Heart right ventricle (tissue), 16 donors: ENCODE measurements at regions not wholly inside any gene's neighbourhood (a gene's known extent, or its start where the extent isn't known, plus 50 kb on each side); places are given as distances from the start of the nearest gene placed in this dataset.

ENCODE experiments used
- ATAC-seq, 8 donors: fragments of 200-7000 bp; cut with Tn5 transposase; one replicate each; pipeline ENCODE4 v1.9.1; 2020; ENCODE audit warnings: mild to moderate bottlenecking in 8 of 8, moderate library complexity in 8 of 8, moderate number of reproducible peaks in 1 of 8
- DNase-seq, 2 donors: peaks; one replicate each; pipeline ENCODE4 v3.0.0-alpha.2; 2020
- H3K27ac ChIP-seq, 10 donors: fragments of 200-600 bp; sonication (generic) in 2 of 10; one replicate each; pipeline versions ENCODE4 v1.5.0 to v1.8.0; 2020 to 2022; ENCODE audit warnings: mild to moderate bottlenecking in 3 of 10
- H3K27me3 ChIP-seq, 7 donors: fragments of 200-600 bp; one replicate each; pipeline ENCODE4 v1.8.0; 2021 to 2022; ENCODE audit warnings: mild to moderate bottlenecking in 2 of 7
- H3K36me3 ChIP-seq, 9 donors: fragments of 200-600 bp; sonication (generic) in 1 of 9; one replicate each; pipeline versions ENCODE4 v1.5.0 to v1.8.0; 2020 to 2022; ENCODE audit warnings: mild to moderate bottlenecking in 2 of 9
- H3K4me1 ChIP-seq, 9 donors: fragments of 200-600 bp; sonication (generic) in 1 of 9; one replicate each; pipeline versions ENCODE4 v1.5.0 to v1.8.0; 2020 to 2022; ENCODE audit warnings: mild to moderate bottlenecking in 4 of 9
- H3K4me3 ChIP-seq, 10 donors: fragments of 200-600 bp; sonication (generic) in 2 of 10; one replicate each; pipeline versions ENCODE4 v1.5.0 to v1.8.0; 2020 to 2022; ENCODE audit warnings: mild to moderate bottlenecking in 7 of 10, moderate library complexity in 2 of 10
- H3K9me3 ChIP-seq, 11 donors: fragments of 200-600 bp in 10 of 11; sonication (generic) in 2 of 11; one replicate each; pipeline versions ENCODE4 v1.5.0 to v1.8.0; 2013 to 2022; ENCODE audit warnings: mild to moderate bottlenecking in 2 of 11, control low read depth in 1 of 11, moderate library complexity in 1 of 11
- WGBS, 2 donors: extraction: QIAGEN DNeasy Blood & Tissue Kit; methylation state at CpG; one replicate each; pipeline ENCODE4 v1.1.7; 2013; ENCODE audit warnings: inconsistent platforms in 1 of 2; 5-methylcytosine and 5-hydroxymethylcytosine counted together
- intact Hi-C, 10 donors: fragments of 100-400 bp; cut with DNase I; formaldehyde crosslinking; loops; one replicate each; pipeline versions ENCODE4 v1.11.1 to v1.14.2; 2022
- TF ChIP-seq, protein P1 (sequence below), 9 donors: fragments of 200-600 bp; sonication (generic) in 2 of 9; IDR thresholded peaks; one replicate each; pipeline versions ENCODE4 v1.5.0 to v1.8.0; 2021 to 2022; ENCODE audit warnings: antibody characterized with exemption in 9 of 9, mild to moderate bottlenecking in 5 of 9, moderate library complexity in 1 of 9
- donor health status: Arrhythmogenic right ventricular cardiomyopathy.
- donor health status: ischemic (EF 13 %, LVEDD 7.1; RV severe dilation, severe dysfunction).
- donor health status: healthy with polysubstance abuse.
- donor health status: DM: no; HTN: yes; CAD: no.
- donor health status: DM: no; HTN: no; CAD: no.
- donor health status: ischemic (EF 25% LVEDD 6.9; RV normal size, moderate dysfunction).
- donor health status: ischemic (EF 25% LVEDD 5.7; RV mildly dilated, moderate dysfunction).
- donor health status: healthy.
- donor health status: DM: yes; HTN: yes; CAD: no.
- donor health status: Ischemic cardiomyopathy.
- donor health status: ischemic (EF 35%, LVEDD 5.7; RV mildly dilated, moderate dysfunction).
- donor health status: nonischemic (EF 11% LVEDD 7.7; RV severe dilation, severe dysfunction).
- donor health status: DM: yes; HTN: yes; CAD: no.
- donor health status: PGD.
- donor health status: ischemic (EF 29% LVEDD 5.4; RV normal size, mild dysfunction).
- donor health status: nonischemic (EF 23%, LVEDD 6.1; RV moderate dilation, normal function).

DNA sequence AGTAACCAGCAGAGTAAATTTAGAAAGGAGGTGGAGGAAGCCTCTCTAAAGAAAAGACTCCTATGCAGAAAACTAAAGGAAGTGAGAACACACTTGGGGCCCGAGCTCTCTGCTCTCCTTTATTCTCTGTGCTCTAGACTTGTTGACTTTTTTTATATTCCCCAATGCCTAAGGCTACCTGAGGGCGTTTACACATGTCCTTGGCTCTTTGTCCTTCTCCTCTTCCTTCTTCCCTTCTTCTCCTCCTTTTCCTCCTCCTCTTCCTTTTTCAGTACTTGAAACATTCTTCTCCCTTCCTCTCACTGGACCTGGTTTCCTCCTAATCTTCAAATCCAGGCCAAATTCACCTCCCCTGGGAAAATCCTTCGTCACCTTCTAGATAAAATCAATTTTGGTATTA is 256.4 kb upstream of the TRPC7 start:
- Histone ChIP-seq H3K36me3 (no peaks in the 10 kb centered on the region), H3K9me3 (no peaks in the 10 kb centered on the region), H3K27ac (no peak overlapping the region), H3K4me1 (no peaks in the 10 kb centered on the region), H3K4me3 (no peak overlapping the region), H3K27me3 (peaks cover 0 to 16% (median 0%) of the 10 kb centered on the region in 7 donors)
- intact Hi-C loops: no loop called here
- no peak for DNase-seq
- WGBS, 2 donors: 46 to 61% methylated on average over 3 of the region's 3 CpGs
- TF ChIP-seq, protein P1, sequence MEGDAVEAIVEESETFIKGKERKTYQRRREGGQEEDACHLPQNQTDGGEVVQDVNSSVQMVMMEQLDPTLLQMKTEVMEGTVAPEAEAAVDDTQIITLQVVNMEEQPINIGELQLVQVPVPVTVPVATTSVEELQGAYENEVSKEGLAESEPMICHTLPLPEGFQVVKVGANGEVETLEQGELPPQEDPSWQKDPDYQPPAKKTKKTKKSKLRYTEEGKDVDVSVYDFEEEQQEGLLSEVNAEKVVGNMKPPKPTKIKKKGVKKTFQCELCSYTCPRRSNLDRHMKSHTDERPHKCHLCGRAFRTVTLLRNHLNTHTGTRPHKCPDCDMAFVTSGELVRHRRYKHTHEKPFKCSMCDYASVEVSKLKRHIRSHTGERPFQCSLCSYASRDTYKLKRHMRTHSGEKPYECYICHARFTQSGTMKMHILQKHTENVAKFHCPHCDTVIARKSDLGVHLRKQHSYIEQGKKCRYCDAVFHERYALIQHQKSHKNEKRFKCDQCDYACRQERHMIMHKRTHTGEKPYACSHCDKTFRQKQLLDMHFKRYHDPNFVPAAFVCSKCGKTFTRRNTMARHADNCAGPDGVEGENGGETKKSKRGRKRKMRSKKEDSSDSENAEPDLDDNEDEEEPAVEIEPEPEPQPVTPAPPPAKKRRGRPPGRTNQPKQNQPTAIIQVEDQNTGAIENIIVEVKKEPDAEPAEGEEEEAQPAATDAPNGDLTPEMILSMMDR (IDR thresholded peaks at IDR 0.05): no peak
- ATAC-seq: no peak

DNA sequence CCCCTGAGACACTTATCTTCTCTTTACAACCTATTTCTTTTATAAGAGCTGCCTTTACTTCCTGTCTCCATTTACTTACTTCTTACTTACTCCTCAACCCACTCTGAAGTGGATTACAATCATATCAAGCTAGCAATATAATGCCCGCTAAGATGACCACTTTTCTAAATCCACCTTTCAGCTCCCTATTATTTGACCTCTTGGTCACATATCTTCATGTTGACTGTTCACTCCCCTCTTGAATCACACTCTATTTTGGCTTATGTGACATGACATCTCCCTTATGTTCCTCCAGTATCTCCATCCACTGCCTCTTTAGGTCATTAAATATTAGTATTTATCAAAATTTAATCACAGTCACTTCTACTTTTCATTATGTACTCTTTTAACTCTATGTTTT is 255.3 kb upstream of the TRPC7 start:
- DNase-seq (no peak), ATAC-seq (no peak)
- Histone ChIP-seq H3K4me1 (no peaks in the 10 kb centered on the region), H3K36me3 (no peaks in the 10 kb centered on the region), H3K27me3 (peaks cover 0 to 16% (median 0%) of the 10 kb centered on the region in 7 donors), H3K4me3 (no peak overlapping the region), H3K9me3 (no peaks in the 10 kb centered on the region), H3K27ac (no peak overlapping the region)
- TF ChIP-seq, protein P1 (IDR thresholded peaks at IDR 0.05): no peak
- intact Hi-C loops: no loop called here
- 76 to 93% methylated on average over 1 of the region's 1 CpG for WGBS, 2 donors

DNA sequence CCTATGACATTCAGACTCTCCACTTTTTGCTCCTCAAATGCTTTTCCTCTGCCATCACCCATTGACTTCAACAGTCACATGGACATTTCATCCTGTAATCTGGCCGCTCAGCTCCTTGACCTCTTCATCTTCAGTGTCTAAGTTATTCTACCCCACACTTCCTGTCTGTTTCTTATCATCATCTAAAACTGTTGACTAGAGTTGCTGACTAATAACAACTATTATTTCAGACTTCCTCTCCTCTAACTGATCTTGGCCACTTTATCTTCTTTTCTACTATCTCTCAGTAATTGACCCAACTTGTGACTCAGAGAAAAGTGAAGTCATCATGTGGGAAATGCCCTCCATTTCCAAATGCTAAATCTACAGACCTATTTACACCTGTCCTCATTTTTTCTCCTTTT is 254.7 kb upstream of the TRPC7 start:
- Histone ChIP-seq H3K4me1 (no peaks in the 10 kb centered on the region), H3K9me3 (no peaks in the 10 kb centered on the region), H3K36me3 (no peaks in the 10 kb centered on the region), H3K4me3 (no peak overlapping the region), H3K27me3 (peaks cover 0 to 16% (median 0%) of the 10 kb centered on the region in 7 donors), H3K27ac (no peak overlapping the region)
- intact Hi-C loops: no loop called here
- WGBS, 2 donors: 18 to 48% methylated on average over 1 of the region's 1 CpG
- no peak for ATAC-seq
- no peak for DNase-seq
- TF ChIP-seq, protein P1 (IDR thresholded peaks at IDR 0.05): no peak

DNA sequence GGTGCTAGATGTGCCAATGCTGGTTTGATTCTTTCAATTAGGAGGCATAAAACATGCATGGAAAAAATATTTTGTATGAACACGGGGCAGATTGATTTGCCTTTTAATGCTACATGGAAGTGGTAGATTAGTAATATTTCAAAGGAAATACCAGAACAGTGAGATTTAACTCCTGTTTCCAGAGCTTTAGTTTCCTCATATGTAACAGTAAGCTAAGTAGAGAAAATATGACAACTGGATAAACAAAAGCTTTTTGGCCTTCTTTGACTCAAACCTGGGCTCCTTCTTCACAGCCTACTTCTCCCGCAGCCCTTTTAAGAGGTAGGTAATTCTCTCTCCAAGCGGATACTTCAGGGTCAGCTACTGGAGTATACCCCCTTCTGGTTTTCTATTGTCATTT is 254.2 kb upstream of the TRPC7 start:
- DNase-seq (no peak), ATAC-seq (no peak)
- intact Hi-C loops: no loop called here
- Histone ChIP-seq H3K4me1 (no peaks in the 10 kb centered on the region), H3K36me3 (no peaks in the 10 kb centered on the region), H3K27ac (no peak overlapping the region), H3K9me3 (no peaks in the 10 kb centered on the region), H3K4me3 (no peak overlapping the region), H3K27me3 (peaks cover 0 to 15% (median 0%) of the 10 kb centered on the region in 7 donors)
- 80 to 91% methylated on average over 3 of the region's 3 CpGs for WGBS, 2 donors
- TF ChIP-seq, protein P1 (IDR thresholded peaks at IDR 0.05): no peak
